ENCODE measurements at regions not wholly inside any gene's neighbourhood (a gene's known extent, or its start where the extent isn't known, plus 50 kb on each side); places are given as distances from the start of the nearest gene placed in this dataset.
A peak's percentile ranks its signal among the peaks of the same experiment; 100 is the strongest.

- Histone ChIP-seq H3K36me3 (ENCODE audit: insufficient read depth, low read length) (no peaks in the 10 kb centered on the region), H3K4me3 (ENCODE audit: low read length) (no peak overlapping the region), H3K9me2 (ENCODE audit: insufficient read depth, low read length) (no peaks in the 10 kb centered on the region), H3K27me3 (ENCODE audit: insufficient read depth, low read depth, low read length) (no peaks in the 10 kb centered on the region), H2AFZ (ENCODE audit: low read depth, low read length) (no peak overlapping the region), H3K4me2 (ENCODE audit: low read length) (no peak overlapping the region), H4K20me1 (ENCODE audit: insufficient read depth) (no peaks in the 10 kb centered on the region), H3K27ac (ENCODE audit: low read length) (no peak overlapping the region), H3K79me2 (replicated peaks; ENCODE audit: insufficient read depth, low read length) (no peaks in the 10 kb centered on the region), H3K9me3 (ENCODE audit: low read length) (no peaks in the 10 kb centered on the region), H3F3A (ENCODE audit: insufficient read depth, low read length, poor library complexity, severe bottlenecking) (no peaks in the 10 kb centered on the region), H3K9ac (ENCODE audit: low read length) (no peak overlapping the region)
- TF ChIP-seq POLR2AphosphoS5 (IDR thresholded peaks at IDR 0.05) (no peak), EZH2 (IDR thresholded peaks at IDR 0.05; ENCODE audit: borderline replicate concordance, insufficient read depth, low read length, poor library complexity, severe bottlenecking) (no peak), EP300 (conservative IDR thresholded peaks at IDR 0.05; ENCODE audit: poor library complexity, severe bottlenecking) (no peak), MXI1 (conservative IDR thresholded peaks at IDR 0.05; ENCODE audit: poor library complexity, severe bottlenecking) (no peak), TAF1 (IDR thresholded peaks at IDR 0.05; ENCODE audit: low read depth) (no peak), SMC3 (conservative IDR thresholded peaks at IDR 0.05; ENCODE audit: poor library complexity) (no peak), RAD21 (conservative IDR thresholded peaks at IDR 0.05) (no peak)
- TF ChIP-seq, protein P1, sequence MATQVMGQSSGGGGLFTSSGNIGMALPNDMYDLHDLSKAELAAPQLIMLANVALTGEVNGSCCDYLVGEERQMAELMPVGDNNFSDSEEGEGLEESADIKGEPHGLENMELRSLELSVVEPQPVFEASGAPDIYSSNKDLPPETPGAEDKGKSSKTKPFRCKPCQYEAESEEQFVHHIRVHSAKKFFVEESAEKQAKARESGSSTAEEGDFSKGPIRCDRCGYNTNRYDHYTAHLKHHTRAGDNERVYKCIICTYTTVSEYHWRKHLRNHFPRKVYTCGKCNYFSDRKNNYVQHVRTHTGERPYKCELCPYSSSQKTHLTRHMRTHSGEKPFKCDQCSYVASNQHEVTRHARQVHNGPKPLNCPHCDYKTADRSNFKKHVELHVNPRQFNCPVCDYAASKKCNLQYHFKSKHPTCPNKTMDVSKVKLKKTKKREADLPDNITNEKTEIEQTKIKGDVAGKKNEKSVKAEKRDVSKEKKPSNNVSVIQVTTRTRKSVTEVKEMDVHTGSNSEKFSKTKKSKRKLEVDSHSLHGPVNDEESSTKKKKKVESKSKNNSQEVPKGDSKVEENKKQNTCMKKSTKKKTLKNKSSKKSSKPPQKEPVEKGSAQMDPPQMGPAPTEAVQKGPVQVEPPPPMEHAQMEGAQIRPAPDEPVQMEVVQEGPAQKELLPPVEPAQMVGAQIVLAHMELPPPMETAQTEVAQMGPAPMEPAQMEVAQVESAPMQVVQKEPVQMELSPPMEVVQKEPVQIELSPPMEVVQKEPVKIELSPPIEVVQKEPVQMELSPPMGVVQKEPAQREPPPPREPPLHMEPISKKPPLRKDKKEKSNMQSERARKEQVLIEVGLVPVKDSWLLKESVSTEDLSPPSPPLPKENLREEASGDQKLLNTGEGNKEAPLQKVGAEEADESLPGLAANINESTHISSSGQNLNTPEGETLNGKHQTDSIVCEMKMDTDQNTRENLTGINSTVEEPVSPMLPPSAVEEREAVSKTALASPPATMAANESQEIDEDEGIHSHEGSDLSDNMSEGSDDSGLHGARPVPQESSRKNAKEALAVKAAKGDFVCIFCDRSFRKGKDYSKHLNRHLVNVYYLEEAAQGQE (IDR thresholded peaks at IDR 0.05; ENCODE audit: borderline replicate concordance): no peak
- TF ChIP-seq, protein P2, sequence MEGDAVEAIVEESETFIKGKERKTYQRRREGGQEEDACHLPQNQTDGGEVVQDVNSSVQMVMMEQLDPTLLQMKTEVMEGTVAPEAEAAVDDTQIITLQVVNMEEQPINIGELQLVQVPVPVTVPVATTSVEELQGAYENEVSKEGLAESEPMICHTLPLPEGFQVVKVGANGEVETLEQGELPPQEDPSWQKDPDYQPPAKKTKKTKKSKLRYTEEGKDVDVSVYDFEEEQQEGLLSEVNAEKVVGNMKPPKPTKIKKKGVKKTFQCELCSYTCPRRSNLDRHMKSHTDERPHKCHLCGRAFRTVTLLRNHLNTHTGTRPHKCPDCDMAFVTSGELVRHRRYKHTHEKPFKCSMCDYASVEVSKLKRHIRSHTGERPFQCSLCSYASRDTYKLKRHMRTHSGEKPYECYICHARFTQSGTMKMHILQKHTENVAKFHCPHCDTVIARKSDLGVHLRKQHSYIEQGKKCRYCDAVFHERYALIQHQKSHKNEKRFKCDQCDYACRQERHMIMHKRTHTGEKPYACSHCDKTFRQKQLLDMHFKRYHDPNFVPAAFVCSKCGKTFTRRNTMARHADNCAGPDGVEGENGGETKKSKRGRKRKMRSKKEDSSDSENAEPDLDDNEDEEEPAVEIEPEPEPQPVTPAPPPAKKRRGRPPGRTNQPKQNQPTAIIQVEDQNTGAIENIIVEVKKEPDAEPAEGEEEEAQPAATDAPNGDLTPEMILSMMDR (IDR thresholded peaks at IDR 0.05; ENCODE audit: poor library complexity, severe bottlenecking): no peak
Measured at GRCh38 chr1:208799186-208799585, 555.0 kb upstream of the PLXNA2 start.

GRCh38 chr1:208803011-208803811 is 559.0 kb upstream of the PLXNA2 start:
- no peaks in the 10 kb centered on the region for H3K27me3 ChIP-seq (ENCODE audit: insufficient read depth, low read depth, low read length)
- no peaks in the 10 kb centered on the region for H3K36me3 ChIP-seq (ENCODE audit: insufficient read depth, low read length)
- no peak overlapping the region for H3K4me2 ChIP-seq (ENCODE audit: low read length)
- H3K9ac ChIP-seq (ENCODE audit: low read length): no peak overlapping the region
- no peak overlapping the region for H3K27ac ChIP-seq (ENCODE audit: low read length)
- no peaks in the 10 kb centered on the region for H4K20me1 ChIP-seq (ENCODE audit: insufficient read depth)
- peak overlapping the region; percentile 2 for H3K4me3 ChIP-seq (ENCODE audit: low read length)
- H3K79me2 ChIP-seq (replicated peaks; ENCODE audit: insufficient read depth, low read length): no peaks in the 10 kb centered on the region
- no peaks in the 10 kb centered on the region for H3K9me2 ChIP-seq (ENCODE audit: insufficient read depth, low read length)
- no peaks in the 10 kb centered on the region for H3K9me3 ChIP-seq (ENCODE audit: low read length)
- peak; percentile 47 for TF ChIP-seq EP300 (conservative IDR thresholded peaks at IDR 0.05; ENCODE audit: poor library complexity, severe bottlenecking)
- no peak for TF ChIP-seq SMC3 (conservative IDR thresholded peaks at IDR 0.05; ENCODE audit: poor library complexity)
- H2AFZ ChIP-seq (ENCODE audit: low read depth, low read length): no peak overlapping the region
- H3F3A ChIP-seq (ENCODE audit: insufficient read depth, low read length, poor library complexity, severe bottlenecking): no peaks in the 10 kb centered on the region
